ENCODE measurements at regions not wholly inside any gene's neighbourhood (a gene's known extent, or its start where the extent isn't known, plus 50 kb on each side); places are given as distances from the start of the nearest gene placed in this dataset.

GRCh38 chr9:74348777-74349176 is 148.4 kb upstream of the RORB start:
- TF ChIP-seq CTCF (IDR thresholded peaks at IDR 0.05) (no peak), POLR2A (IDR thresholded peaks at IDR 0.05) (no peak)

Measured in testis (tissue), 2 donors.